ENCODE measurements at regions not wholly inside any gene's neighbourhood (a gene's known extent, or its start where the extent isn't known, plus 50 kb on each side); places are given as distances from the start of the nearest gene placed in this dataset.
"Not testable (repeated sequence)": the region's sequence is repeated elsewhere in the genome, so short reads cannot be mapped to it uniquely, and the experiment has no call there.

DNA sequence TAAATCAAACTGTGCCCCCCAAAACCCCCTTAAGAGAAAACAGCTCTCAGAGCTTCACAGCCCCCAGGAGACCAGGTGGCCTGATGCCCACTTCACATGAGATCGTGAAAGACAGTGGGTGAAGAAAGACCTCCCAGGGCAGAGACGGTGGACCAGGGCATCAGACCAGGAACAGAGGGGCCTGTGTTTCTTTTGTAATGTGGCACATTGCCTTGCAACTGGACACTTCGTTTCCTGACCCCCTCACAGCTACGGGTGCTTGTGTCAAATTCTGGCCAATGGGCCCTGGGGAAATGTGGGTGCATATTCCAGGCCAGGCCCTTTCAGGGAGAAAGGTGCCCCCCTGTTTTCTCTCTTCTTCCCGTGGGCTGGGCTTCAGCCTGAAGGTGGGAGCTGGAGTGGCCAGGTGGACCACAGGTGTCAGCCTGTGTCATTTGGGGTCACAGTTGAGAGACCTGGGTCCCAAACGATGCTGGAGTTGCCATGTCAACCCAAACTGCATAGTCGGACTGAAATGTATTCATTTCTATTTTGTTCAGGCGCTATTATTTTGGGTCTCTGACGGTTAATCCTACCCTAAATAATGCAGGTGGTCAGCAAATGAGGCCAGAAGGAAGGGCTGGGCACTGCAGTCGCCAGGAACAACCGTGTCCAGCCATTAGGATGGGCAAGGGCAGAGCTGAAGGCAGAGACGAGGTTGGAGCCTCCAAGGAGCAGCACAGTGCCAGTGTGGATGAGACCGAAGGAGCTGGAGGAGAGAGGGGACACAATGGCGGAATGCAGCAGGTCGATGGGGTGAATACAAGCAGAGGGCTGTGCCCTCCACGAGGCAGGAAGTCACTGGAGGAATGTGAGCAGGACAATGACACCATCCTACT lies 338.2 kb downstream of the EIPR1 start:
- DNase-seq (ENCODE audit: extremely low read depth in 1 of 2, low read depth in 1 of 2): no peak

DNA sequence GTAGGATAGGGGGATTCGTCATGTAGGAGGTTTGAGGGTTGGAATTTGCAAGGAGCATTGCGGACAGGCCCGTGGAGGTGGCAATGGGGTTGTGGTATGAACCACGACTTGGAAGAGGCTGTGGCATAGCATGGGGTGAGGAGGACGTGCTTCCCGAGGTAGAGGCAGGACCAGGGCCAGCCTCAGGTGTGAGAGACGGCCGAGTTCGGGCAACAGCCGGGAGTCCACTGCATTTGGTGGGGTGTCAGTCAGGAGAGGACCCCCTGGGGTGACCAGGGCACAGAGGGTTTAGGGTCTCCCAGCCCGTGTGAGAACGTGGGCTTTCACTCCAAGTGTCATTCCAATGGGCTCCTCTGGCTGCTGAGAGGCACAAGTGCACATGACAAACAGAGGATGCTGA lies 339.0 kb downstream of the EIPR1 start:
- no peak for DNase-seq (ENCODE audit: extremely low read depth in 1 of 2, low read depth in 1 of 2)

DNA sequence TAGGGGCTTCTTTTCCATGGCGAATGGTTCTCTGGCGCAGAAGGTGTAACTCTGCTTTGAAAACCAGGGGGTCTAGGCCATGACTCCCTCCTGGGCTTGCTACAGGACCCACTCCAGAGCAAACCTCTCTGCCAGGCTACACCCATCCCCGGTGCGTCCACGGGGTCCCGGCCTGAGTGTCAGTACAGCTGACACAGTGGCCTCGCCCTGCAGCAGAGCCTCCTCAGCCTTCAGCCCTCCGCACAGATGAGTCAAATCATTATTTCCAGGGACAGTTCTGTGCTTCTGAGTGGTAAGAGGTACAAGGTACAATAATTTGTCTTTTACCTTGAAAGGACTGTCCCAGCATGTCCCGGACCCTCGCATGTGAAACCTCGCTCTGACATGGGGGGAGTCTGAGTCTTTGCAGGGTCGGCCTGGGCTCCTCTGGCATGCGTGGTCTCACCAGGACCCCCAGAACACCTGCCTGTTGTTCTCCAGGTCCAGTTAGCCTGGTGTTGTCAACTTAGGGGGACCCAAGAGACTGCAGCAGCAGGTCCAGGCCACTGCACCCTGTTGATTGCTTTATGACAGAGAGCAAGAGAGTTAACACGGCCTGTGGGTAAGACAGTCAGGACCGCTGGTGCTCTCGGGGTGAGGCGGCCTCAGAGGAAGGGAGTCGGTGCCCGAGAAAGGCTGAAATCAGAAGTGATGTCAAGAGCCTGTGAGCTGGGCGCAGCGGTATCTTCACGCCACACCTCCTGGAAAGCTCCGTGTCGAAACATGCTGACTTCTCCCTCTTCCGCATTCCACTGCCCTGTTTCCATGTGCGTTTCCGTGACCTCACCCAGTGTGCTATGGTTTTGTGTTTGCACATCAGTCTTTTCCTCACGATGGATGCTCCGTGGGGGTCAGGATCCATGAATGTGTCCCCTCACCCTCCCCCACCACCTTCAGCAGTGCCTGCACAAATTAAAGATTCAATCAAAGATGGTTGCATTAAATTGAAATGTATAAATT lies 340.1 kb downstream of the EIPR1 start:
- no peak for DNase-seq (ENCODE audit: extremely low read depth in 1 of 2, low read depth in 1 of 2)

DNA sequence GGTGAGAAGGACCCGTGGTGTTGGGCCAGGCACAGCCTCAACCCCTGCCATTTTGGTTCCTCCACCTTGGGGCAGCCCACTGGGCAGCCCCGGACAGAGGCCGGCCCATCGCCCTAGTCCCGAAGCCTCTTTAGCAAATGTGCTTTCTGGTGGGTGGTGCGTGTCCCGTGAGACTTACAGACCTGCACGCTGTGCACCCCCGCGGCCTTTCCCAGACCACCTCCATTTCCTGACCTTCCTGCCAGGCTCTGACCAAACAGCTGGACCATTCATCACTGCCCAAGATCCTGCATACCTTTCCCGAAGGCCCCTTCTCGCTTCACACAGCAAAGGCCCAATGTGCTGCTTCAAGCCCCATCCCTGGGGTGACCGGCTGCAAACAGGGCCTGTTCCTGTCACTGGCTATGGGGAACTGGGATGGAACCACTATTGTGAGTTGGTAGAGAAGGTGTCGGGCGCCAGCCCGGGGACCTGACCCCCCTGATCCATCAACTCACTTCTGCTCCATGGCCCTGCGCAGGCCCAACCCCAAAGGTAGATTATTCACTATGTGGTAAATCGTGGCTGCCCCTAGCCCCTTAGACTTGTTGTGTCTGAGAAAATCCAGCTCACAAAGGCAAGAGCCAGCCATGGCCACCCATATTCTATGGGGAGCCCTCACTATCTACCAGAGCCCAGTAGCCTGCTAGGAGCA lies 341.0 kb downstream of the EIPR1 start:
- DNase-seq (ENCODE audit: extremely low read depth in 1 of 2, low read depth in 1 of 2): no peak

DNA sequence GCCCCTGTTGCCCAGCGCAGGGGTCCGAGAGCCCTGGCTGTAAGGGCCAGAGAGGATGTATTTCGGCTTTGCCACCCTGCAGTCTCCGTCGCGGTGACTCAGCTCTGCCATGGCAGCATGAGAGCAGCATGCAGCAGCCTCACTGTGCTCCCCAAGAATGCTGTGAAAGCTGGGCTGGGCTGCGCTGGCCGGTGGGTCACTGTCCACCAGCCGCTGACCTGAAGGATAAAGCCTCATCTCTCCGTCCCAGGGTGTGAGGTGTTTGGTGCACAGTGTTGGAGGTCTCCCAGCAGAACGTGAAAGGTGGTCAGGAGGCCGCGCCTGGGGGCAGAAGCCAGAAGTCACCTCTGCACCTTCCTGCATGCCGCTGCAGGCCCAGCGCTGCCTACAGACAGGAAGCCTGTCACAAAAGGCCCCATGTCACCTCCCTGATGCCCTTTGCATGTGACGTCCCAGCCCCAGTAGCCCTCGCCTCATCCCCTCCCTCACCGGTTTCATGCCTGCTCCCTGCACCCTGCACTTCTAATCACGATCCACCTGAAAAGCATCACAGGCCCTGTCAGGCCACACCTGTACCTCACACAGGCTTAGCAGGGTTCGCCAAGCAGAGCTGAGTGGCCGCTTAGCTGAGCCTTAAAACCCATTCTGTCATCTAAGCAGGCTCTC lies 342.1 kb downstream of the EIPR1 start:
- DNase-seq (ENCODE audit: extremely low read depth in 1 of 2, low read depth in 1 of 2): no peak

DNA sequence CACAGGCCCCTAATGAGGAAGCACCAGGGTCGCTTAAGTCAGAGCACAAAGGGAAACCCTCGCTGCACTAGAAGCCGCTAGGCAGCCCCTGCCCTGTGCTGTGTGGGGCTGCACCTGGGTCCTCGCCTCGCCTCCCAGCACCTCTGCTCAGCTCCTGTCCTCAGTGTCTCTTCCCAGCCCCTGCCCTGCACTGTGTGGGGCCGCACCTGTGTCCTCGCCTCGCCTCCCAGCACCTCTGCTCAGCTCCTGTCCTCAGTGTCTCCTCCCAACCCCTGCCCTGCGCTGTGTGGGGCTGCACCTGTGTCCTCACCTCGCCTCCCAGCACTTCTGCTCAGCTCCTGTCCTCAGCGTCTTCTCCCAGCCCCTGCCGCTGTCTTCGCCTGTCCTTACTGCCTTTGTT lies 342.8 kb downstream of the EIPR1 start:
- DNase-seq (ENCODE audit: extremely low read depth in 1 of 2, low read depth in 1 of 2): no peak

DNA sequence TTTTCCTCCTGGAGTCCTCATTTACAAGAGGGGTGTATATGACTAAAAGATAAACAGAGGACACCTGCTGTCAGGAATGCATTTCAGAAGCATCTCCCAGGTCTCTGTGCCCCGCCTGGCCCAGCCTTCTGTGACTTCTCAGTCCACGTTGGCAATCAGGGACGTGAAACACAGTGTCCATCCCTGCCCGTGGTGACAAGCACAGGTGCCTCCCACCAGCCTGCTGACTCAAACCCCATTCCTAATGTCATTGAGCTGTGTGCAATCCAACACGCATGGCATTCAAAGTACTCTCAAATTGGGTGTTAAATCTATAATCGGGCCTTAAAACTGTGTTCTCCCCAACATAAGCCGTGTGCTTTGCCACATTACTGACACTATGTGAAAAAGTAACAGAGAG lies 343.2 kb downstream of the EIPR1 start:
- no peak for DNase-seq (ENCODE audit: extremely low read depth in 1 of 2, low read depth in 1 of 2)

DNA sequence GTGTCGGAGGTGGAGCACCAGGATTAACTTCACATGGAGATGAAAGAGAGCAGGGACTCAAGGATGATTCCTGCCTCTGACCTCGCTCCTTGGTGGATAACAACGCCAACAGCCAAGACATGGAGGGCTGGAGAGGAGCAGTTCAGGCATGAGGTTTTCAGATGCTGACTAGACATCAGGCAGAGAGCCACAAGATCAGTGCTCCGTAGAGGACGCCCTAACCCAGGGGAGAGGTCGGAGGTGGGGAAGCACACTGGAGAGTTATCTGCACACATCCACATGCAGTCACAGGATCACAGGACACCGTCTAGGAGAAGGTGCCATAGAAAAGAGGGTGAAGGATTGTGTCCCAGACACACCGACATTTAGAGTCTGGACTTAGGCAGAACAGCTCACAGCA lies 344.3 kb downstream of the EIPR1 start:
- no peak for DNase-seq (ENCODE audit: extremely low read depth in 1 of 2, low read depth in 1 of 2)

DNA sequence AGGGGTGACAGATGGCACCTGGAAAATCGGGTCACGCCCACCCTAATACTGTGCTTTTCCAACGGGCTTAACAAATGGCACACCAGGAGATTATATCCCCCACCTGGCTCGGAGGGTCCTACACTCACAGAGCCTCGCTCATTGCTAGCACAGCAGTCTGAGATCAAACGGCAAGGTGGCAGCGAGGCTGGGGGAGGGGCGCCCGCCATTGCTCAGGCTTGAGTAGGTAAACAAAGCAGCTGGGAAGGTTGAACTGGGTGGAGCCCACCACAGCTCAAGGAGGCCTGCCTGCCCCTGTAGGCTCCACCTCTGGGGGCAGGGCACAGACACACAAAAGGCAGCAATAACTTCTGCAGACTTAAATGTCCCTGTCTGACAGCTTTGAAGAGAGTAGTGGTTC lies 346.8 kb downstream of the EIPR1 start:
- not testable (repeated sequence) for DNase-seq (ENCODE audit: extremely low read depth in 1 of 2, low read depth in 1 of 2)

DNA sequence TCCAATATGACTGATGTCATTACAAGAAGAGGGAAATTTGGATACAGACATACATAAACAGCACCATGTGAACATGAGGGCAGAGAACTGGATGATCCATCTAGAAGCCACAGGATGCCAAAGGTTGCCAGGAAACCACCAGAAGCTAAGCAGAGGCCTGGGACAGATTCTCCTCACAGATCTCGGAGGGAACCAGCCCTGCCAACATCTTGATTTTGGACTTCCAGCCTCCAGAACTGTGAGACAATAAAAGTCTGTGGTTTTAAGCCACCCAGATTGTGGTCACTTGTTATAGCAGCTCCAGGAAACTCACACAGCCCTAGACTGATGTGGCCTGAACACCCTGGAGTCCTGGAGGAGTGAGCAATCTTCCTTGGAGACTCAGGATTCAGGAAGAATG lies 351.6 kb downstream of the EIPR1 start:
- no peak for DNase-seq (ENCODE audit: extremely low read depth in 1 of 2, low read depth in 1 of 2)

DNA sequence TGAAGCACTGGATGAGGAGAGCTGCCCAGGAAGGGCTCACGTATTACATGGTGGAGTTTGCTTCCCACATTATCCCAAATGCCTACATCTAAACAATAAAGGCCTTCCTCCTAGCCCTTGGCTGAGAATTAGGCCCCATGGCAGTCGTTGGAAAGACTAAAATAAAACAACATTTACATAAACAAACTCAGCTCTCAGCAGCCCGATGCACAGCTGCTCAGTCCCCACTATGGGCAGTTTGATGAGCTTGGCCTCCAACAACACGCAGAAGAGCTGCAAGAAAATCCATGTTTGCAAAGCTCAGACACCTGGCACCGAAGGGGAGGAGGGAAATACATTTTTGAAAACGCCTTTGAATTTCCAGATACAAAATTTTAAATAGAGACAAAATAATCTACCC lies 352.4 kb downstream of the EIPR1 start:
- DNase-seq (ENCODE audit: extremely low read depth in 1 of 2, low read depth in 1 of 2): no peak

DNA sequence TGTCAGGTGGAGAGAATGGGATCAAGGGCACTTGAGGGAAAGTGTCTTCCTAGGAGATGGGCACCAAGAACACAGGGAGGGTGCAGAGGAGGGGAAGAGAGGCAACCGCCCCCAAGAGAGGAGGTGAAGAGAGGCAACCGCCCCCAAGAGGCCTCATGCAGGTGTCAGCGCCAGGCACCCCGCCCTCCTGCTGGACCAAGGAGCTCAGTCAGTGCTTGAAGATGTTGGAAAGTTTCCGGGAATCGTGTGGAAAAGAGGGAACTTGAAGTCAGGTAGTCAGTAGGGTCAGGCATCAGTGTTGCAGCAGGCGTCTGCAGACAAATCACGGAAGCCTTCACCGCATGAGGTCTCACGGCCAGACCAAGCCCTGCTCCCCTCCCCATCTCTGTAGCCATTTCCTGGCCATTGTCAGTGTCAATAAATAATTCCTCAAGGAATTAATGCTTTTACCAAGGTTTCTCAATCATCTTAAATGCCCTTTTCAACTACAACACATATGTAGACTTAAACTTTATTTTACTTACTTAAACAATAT lies 353.1 kb downstream of the EIPR1 start:
- DNase-seq (ENCODE audit: extremely low read depth in 1 of 2, low read depth in 1 of 2): no peak

DNA sequence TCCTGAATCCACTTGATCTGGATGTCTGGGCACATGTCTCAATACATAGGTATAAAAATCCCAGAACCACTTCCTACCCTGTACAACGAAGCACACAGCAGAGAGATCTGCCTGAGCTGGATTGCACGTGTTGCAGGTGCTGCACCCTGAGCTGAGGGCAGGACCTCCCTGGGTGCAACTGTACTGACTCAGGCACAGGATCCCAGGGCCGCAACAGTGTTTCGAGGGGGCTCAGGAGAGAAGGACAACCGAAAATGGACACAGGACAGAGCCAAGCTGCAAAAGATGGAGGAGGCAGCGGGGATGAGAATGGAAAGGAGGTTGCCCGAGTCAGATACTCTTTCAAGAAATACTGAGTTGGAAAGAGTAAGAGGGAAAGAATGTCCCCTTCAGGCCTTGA lies 354.1 kb downstream of the EIPR1 start:
- DNase-seq (ENCODE audit: extremely low read depth in 1 of 2, low read depth in 1 of 2): no peak

DNA sequence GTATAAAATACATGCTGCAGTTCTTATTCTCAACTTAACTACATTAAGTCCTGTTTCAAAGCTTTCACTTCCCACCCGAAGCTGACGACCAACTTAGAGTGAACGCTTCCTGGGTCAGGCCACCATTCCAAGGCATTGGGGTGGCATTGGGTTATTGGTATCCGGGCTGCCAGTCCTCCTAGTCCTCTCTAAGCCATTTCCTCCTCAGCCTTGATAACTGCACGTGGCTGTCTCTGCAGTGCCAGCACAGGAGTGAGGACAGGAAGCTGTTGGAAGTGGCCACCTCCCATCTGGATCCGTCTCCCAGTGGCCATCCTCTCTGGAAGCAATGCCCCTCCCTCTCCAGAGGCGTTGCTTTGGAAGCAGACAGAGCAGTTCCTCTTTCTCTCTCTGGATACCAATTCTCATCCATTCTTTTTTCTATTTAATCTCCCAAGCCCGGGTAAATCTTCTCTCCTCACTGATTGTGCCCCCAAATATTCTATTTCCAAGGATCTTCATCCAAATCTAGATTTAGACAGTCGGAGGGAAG lies 354.7 kb downstream of the EIPR1 start:
- DNase-seq (ENCODE audit: extremely low read depth in 1 of 2, low read depth in 1 of 2): no peak

DNA sequence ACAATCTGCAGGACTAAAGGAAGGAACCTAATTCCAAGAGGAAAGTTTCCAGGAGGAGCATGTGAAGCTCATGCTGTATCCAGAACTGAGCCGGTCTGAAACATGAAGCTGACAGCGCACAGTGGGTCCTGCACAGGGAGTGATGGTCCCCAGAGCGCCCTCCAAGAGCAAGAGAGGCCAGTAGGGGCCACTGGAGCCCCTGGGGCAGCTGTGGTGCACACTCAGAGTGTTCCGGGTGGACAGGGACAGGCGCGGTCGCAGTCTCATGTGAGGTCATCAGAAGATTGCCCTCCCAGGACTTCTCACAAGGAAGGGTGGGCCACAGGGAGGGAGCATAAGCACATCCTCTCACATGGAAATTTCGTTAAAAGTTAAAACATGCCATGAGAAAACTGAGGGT lies 355.9 kb downstream of the EIPR1 start:
- no peak for DNase-seq (ENCODE audit: extremely low read depth in 1 of 2, low read depth in 1 of 2)

DNA sequence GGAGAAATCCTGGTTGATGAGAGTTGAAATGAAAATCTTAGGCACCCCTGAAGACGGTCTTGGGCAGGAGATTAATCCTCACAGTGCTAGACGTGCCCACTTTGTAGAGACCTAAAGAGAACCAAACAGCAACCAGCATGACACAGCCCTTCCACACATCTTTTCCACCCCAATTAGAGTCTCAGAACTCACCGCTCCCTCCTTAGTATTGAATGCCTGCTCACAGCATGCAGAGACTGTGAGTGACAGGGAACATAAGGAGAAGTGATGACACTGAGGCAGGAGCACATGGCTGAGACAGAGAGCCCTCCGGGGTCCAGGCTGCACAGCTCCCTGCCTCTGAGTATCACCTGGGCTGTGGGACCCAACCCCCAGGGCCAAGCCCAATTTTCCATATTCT lies 367.6 kb downstream of the EIPR1 start:
- no peak for DNase-seq (ENCODE audit: extremely low read depth in 1 of 2, low read depth in 1 of 2)

DNA sequence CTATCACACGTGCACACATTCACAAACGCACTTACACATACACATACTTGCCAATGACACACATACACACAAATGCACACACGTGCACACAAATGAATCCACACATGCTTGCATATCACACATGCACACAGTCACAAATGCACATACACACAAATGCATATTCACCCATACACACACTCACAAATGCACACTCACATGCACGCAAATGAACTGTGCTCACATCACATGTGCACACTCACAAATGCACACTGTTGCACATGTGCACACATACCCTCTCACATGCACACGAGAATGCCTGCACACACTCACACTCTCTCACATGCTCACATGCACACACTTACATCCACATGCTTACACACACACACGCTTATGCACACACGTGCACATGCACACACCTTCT lies 368.1 kb downstream of the EIPR1 start:
- DNase-seq (ENCODE audit: extremely low read depth in 1 of 2, low read depth in 1 of 2): no peak

DNA sequence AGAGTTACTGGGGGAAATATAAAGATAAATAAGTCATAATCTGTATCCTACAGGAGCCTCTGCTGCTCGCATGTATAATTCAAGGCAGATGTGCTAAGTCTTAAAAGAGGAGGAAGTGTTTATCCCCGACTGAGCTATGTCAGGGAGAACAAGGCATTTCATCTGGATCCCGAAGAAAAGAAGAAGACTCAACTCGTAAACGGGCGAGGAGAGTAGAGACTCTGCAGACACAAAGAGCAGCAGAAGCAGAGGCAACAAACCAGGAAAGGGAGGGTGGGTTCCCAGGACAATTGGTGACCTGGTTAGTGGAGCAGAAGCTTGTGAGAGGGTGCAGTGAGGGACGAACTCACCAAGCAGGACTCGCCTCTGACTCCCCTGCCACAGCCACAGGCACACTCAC lies 368.6 kb downstream of the EIPR1 start:
- DNase-seq (ENCODE audit: extremely low read depth in 1 of 2, low read depth in 1 of 2): no peak

DNA sequence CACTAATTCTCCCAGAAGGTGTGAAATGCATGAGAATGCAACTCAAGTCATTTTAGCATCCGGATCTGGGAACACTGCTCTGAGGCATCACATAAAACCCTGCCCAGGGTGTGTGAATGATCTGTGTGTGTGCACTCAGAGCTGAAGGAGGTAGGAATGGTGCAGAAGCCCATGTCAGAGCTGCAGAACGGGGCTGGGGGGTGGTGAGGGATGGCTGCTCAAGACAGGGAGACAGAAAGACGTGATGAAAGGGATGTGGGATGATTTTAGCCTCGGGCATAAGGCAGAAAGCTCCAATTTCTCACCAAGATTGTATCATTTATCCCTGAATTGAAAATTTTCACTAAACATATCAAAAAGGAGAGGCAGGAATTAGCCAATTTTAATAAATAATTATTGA lies 369.1 kb downstream of the EIPR1 start:
- no peak for DNase-seq (ENCODE audit: extremely low read depth in 1 of 2, low read depth in 1 of 2)

DNA sequence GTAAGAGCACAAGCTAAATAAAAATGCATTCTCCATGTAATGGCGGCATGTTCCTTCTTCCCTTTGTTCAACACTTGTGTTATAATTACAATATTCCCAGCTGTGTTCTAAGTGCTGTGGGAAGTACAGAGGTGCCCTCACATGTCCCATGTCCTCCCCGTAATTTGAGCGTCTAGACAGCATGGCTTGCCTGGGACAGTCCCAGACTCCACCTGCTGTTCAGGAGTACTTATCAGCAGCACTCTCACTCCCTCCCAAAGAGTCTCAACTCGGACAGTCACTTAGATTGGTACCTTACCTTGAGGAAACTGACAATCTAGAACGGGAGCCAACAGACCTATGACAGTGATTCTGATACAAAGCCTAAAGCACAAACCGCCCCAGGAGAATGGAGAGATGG lies 370.5 kb downstream of the EIPR1 start:
- no peak for DNase-seq (ENCODE audit: extremely low read depth in 1 of 2, low read depth in 1 of 2)

Measured in activated CD8-positive, alpha-beta memory T cell treated with anti-CD3 and anti-CD28 coated beads for 1 hour (primary cell).